VCaP (cell line): ENCODE measurements at regions not wholly inside any gene's neighbourhood (a gene's known extent, or its start where the extent isn't known, plus 50 kb on each side); places are given as distances from the start of the nearest gene placed in this dataset.

Experiments used
- H3K27ac ChIP-seq: fragments of 450-650 bp; 2 replicates; pipeline ENCODE4 v1.5.1; 2017
- TF ChIP-seq, protein P1 (sequence below): fragments of 450-650 bp; conservative IDR thresholded peaks from 2 replicates; pipeline ENCODE4 v1.5.1; 2017; ENCODE audit warnings: mild to moderate bottlenecking, moderate library complexity

DNA sequence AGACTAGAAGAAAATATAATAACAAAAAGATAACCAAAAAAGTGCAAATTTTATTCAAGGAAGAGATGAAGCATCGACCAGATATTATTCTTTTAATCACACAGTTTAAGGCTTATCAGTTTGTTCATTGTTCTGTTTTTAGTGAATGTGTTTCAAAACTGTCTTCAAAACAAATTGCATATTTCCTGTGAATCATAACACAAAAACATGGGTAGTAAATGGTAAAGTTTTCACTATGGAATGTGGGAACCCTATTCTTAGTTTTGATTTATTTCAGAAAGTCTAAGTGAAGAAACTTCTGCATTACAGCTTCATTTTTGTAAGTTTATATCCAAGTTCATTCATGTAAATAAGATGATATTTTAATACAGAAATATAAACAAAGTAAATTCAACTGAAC, 207.6 kb upstream of the LUZP2 start:
- no peak overlapping the region for H3K27ac ChIP-seq
- TF ChIP-seq, protein P1, sequence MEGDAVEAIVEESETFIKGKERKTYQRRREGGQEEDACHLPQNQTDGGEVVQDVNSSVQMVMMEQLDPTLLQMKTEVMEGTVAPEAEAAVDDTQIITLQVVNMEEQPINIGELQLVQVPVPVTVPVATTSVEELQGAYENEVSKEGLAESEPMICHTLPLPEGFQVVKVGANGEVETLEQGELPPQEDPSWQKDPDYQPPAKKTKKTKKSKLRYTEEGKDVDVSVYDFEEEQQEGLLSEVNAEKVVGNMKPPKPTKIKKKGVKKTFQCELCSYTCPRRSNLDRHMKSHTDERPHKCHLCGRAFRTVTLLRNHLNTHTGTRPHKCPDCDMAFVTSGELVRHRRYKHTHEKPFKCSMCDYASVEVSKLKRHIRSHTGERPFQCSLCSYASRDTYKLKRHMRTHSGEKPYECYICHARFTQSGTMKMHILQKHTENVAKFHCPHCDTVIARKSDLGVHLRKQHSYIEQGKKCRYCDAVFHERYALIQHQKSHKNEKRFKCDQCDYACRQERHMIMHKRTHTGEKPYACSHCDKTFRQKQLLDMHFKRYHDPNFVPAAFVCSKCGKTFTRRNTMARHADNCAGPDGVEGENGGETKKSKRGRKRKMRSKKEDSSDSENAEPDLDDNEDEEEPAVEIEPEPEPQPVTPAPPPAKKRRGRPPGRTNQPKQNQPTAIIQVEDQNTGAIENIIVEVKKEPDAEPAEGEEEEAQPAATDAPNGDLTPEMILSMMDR, result no peak

DNA sequence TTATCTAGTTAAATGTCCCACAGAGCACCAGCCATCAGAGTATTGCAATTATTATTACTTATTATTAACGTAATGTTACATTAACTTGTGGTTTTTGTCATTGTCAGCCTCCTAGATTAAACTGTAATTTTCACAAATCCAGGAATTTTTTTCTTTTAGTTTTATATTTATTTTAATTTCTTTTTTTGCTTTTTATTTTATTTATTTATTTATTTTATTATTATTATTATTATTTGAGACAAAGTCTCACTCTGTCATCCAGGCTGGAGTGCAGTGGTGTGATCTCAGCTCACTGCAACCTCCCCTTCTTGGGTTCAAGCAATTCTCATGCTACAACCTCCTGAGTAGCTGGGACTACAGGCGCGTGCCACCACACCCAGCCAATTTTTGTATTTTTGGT, 202.9 kb upstream of the LUZP2 start:
- TF ChIP-seq, protein P1, result no peak

DNA sequence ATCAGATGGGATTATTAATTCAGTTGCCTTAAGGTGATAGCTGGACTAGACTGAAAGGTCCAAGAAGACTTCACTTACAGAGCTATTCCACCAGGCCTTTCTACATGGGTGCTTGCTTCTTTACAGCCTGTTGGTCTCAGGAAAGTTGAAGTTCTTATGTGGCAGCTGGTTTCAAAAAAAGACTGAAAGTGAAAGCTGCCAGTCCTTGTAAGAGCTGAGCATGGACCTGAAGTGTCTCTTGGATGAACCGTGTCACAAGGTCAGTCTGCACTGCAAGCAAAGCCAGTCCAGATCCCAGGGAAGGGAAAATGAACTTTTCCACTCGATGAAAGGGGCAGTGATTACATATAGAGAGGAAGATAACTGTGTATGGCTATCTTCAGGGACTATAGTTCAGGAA, 201.5 kb upstream of the LUZP2 start:
- TF ChIP-seq, protein P1, result no peak
- no peak overlapping the region for H3K27ac ChIP-seq

More for the DNA sequence above, 202.9 kb upstream of the LUZP2 start:
- no peak overlapping the region for H3K27ac ChIP-seq

DNA sequence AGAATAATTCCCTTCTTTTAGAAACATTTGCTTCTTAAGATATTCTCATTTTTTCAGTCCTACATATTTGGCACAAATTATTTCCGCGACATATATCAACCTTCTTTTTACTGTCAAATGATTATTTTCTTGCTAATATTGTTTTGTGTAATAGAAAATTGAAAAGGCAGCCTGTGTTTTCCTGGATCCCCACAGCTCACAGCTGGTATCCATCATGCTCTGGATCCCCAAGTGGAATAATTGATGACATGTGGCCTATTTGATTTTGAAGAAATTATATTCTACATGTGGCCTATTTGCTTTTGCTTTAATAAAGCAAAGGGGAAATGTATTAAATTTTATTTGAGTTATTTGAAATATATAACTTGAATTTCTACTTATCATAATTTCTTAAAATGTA, 199.4 kb upstream of the LUZP2 start:
- TF ChIP-seq, protein P1, result no peak
- no peak overlapping the region for H3K27ac ChIP-seq

DNA sequence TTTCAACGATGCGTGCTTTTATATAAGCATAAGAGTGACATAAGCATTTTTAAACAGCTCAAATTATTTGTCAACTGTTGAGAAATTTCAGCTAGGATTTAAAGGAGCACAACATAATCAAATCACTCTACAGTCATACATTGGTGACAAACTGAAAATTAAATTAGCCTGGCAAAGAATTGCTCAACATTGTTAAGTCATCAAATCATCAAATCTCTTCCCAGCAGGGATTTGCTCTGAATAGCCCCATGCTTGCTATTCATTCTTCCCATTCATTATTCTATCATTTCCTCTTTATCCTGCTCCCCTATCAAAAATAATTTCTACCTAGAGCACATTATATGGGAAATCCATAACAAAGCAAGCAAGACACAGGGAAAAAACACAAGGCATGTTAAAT, 198.7 kb upstream of the LUZP2 start:
- no peak overlapping the region for H3K27ac ChIP-seq
- TF ChIP-seq, protein P1, result no peak

DNA sequence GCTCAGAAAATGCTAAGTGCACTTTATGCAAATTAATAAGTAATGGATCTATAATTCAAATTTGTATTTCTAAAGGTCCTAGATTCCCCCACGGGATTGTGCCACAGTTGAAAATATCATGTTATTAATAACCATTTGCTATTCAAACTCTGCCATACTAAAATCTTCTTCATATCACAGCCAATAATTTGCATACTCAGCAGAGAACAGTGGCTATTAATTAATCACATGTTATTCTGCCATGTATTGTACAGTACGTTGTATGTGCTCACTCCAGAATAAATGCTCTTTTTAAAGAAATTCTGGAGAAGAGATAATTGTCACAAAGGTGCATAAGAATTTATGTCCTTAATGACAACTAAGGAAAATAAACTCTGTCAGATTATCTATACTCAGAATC, 184.9 kb upstream of the LUZP2 start:
- TF ChIP-seq, protein P1, result no peak
- H3K27ac ChIP-seq, result no peak overlapping the region

DNA sequence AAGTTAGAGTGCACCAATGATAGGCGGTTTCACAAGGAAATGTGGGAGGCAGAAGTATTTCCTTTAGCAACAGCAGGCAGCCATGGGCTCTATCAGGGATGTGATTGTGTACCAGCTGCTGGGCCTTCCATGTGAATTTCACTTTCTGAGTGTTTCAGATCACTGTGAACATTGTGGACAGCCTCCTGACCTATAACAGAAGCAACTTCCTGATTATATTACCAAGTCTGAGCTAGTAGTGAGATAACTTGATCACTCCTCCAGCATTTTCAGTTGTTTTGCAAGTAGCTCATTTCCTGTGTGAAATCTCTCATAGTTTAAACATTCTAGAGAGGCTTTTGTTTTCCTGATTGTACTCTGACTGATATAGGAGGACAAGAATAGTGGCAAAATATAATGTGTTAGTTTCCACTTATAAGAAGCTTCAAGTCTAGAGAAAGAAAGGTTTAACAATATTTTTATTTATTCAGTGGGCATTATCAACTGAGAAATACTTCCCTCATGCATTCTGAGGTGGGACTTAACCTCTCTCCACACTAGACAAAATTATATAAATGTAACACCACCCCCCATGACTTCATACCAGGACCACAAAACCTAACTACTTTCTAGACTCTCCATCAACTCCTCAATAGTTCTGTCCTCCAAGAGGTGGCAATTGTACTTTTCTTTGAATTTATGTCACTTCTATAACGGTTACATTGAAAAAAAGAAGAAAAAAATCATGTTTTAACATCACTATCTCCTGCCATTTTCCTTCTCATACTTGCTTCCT, 184.2 kb upstream of the LUZP2 start:
- TF ChIP-seq, protein P1, result no peak
- no peak overlapping the region for H3K27ac ChIP-seq
